Common myeloid progenitor, CD34-positive (primary cell): ENCODE measurements at regions not wholly inside any gene's neighbourhood (a gene's known extent, or its start where the extent isn't known, plus 50 kb on each side); places are given as distances from the start of the nearest gene placed in this dataset.
"Not testable (repeated sequence)": the region's sequence is repeated elsewhere in the genome, so short reads cannot be mapped to it uniquely, and the experiment has no call there.

Source experiments
- CTCF ChIA-PET: fragments of 350-600 bp; sonication (Branson Sonifier 250); formaldehyde crosslinking; loops from one replicate; lab custom pipeline; 2021; ENCODE audit warnings: antibody characterized with exemption; lab: Charles Lee
- POLR2A ChIA-PET: fragments of 350-600 bp; sonication (Branson Sonifier 250); formaldehyde crosslinking; loops from one replicate; lab custom pipeline; 2021; ENCODE audit warnings: antibody characterized with exemption; lab: Charles Lee
- DNase-seq, 3 donors: peaks; one replicate each; pipeline versions ENCODE4 v3.0.0 to v3.0.0-alpha.2; 2013
- H3K27ac ChIP-seq, 2 experiments: 1 replicate in 1 of 2; 2 replicates in 1 of 2; pipeline ENCODE4 v1.7.0; 2013; ENCODE audit warnings: inconsistent platforms in 2 of 2, low read length in 2 of 2, mild to moderate bottlenecking in 2 of 2, low read depth in 1 of 2, moderate library complexity in 1 of 2; ENCODE audit not compliant: severe bottlenecking in 2 of 2, insufficient read depth in 1 of 2, poor library complexity in 1 of 2
- H3K27me3 ChIP-seq, 5 experiments: replicated peaks in 2 of 5; 1 replicate in 3 of 5; 2 replicates in 2 of 5; pipeline versions ENCODE4 v1.6.1 to v1.7.0; 2013; ENCODE audit warnings: low read length in 4 of 5, mild to moderate bottlenecking in 2 of 5, moderate library complexity in 2 of 5, inconsistent platforms in 1 of 5; ENCODE audit not compliant: insufficient read depth in 5 of 5, control insufficient read depth in 4 of 5
- H3K36me3 ChIP-seq, 4 experiments: 1 replicate in 2 of 4; 2 replicates in 2 of 4; pipeline versions ENCODE4 v1.6.1 to v1.7.0; 2013; ENCODE audit warnings: low read length in 3 of 4, control low read depth in 1 of 4, mild to moderate bottlenecking in 1 of 4; ENCODE audit not compliant: control insufficient read depth in 4 of 4, insufficient read depth in 4 of 4
- H3K4me1 ChIP-seq, 4 experiments: 1 replicate in 3 of 4; 2 replicates in 1 of 4; pipeline versions ENCODE4 v1.6.1 to v1.7.1; 2013; ENCODE audit warnings: low read length in 3 of 4, mild to moderate bottlenecking in 3 of 4, control low read depth in 1 of 4, inconsistent platforms in 1 of 4, moderate library complexity in 1 of 4; ENCODE audit not compliant: control insufficient read depth in 4 of 4, insufficient read depth in 4 of 4; ENCODE audit errors: control extremely low read depth in 1 of 4
- H3K4me3 ChIP-seq, 7 experiments: 1 replicate in 4 of 7; 2 replicates in 3 of 7; pipeline versions ENCODE4 v1.5.1 to v1.7.0; 2013; ENCODE audit warnings: mild to moderate bottlenecking in 7 of 7, low read length in 6 of 7, moderate library complexity in 6 of 7, inconsistent platforms in 2 of 7, low read depth in 2 of 7, control low read depth in 1 of 7; ENCODE audit not compliant: insufficient read depth in 4 of 7, control insufficient read depth in 1 of 7; ENCODE audit errors: extremely low read depth in 1 of 7
- H3K9me3 ChIP-seq, 5 experiments: 1 replicate in 4 of 5; 2 replicates in 1 of 5; pipeline versions ENCODE4 v1.6.1 to v1.7.1; 2013; ENCODE audit warnings: low read length in 4 of 5, mild to moderate bottlenecking in 2 of 5, inconsistent platforms in 1 of 5, low read depth in 1 of 5, moderate library complexity in 1 of 5; ENCODE audit not compliant: control insufficient read depth in 4 of 5, insufficient read depth in 2 of 5; ENCODE audit errors: control extremely low read depth in 1 of 5
- WGBS: methylation state at CpG from one replicate; pipeline ENCODE4 v1.1.5; 2013; ENCODE audit not compliant: insufficient coverage; 5-methylcytosine and 5-hydroxymethylcytosine counted together

DNA sequence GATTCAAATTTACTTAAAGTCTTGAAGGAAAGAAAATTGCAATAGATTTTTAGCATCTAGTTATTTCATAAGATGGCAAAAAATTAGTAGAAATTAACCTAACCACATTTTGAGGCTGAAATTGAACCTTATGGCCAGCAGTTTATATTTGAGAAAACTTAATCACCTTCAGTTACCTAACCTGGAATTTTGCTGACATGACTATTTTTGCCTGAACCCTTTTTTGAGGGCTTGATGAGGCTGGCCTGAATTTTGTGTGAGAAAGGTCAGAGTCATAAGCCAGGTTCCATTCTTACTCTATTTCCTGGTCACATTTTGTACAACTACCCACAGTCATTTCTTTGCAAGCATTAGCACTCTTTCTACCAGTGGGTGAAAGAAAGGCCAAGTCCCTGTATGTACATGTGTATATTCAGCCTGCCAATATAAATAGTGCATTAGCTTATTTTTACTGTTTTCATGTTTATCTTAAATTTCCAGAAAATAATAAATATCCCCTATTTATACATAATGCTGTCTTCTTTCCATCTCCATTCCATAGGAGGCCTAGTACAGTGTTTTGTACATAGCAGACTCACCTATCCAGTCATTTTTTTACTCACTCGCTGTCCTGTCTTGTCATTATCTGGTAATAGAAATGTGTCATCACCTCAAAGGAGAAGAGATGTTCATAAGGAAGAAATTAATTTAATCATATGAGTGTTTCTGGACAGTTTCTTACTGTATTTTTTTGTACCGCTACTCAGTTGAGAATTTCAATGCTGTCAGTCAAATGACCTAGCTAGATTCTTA is 108.4 kb upstream of the SGCD start:
- DNase-seq = no peak
- H3K27ac ChIP-seq = no peak overlapping the region
- CTCF ChIA-PET = no interaction called here
- no peak overlapping the region for H3K4me3 ChIP-seq
- H3K9me3 ChIP-seq = peaks cover 0 to 3% (median 0%) of the 10 kb centered on the region in 5 experiments
- WGBS = 100% methylated on average over 1 of the region's 2 CpGs
- no peaks in the 10 kb centered on the region for H3K36me3 ChIP-seq
- H3K4me1 ChIP-seq = no peaks in the 10 kb centered on the region
- no peaks in the 10 kb centered on the region for H3K27me3 ChIP-seq
- POLR2A ChIA-PET = no interaction called here

DNA sequence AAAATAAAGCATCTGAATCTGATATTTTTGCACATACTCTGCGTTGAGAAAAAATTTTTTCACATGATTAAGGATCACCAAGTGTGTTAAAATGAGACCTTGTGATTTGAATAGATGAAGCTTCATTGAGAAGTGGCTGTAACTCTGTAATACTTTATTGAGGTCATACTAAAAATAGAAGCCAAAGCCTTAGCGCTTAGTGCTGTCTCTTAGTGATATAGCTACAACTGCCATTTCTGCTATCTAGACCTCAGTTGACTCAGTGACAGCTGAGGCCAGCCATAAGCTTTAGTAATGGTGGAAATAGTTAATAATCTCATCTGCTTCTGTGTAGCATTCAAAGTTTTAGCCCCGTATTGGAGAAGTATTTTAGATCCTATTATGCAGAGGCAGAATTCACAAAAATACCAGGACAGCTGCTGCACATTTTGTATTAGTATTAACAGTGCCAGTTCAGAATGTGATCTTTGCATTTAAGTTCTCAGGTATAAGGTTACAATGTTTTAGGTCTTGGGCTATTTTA is 107.4 kb upstream of the SGCD start:
- 100% methylated on average over 1 of the region's 3 CpGs for WGBS
- no peak overlapping the region for H3K27ac ChIP-seq
- DNase-seq = no peak
- H3K27me3 ChIP-seq = no peaks in the 10 kb centered on the region
- H3K4me1 ChIP-seq = no peaks in the 10 kb centered on the region
- ChIA-PET CTCF (no interaction called here), POLR2A (no interaction called here)
- H3K4me3 ChIP-seq = no peak overlapping the region
- H3K36me3 ChIP-seq = no peaks in the 10 kb centered on the region
- H3K9me3 ChIP-seq = peaks cover 0 to 3% (median 0%) of the 10 kb centered on the region in 5 experiments

- no peak overlapping the region for H3K4me3 ChIP-seq
- H3K36me3 ChIP-seq = no peaks in the 10 kb centered on the region
- DNase-seq = no peak
- no peaks in the 10 kb centered on the region for H3K9me3 ChIP-seq
- no peaks in the 10 kb centered on the region for H3K4me1 ChIP-seq
- no peak overlapping the region for H3K27ac ChIP-seq
- ChIA-PET CTCF (no interaction called here), POLR2A (no interaction called here)
- H3K27me3 ChIP-seq = no peaks in the 10 kb centered on the region
- no CpG with 5 or more reads among the region's 2 CpGs for WGBS
These were observed 105.1 kb upstream of the SGCD start for GRCh38 chr5:156221816-156222215.

DNA sequence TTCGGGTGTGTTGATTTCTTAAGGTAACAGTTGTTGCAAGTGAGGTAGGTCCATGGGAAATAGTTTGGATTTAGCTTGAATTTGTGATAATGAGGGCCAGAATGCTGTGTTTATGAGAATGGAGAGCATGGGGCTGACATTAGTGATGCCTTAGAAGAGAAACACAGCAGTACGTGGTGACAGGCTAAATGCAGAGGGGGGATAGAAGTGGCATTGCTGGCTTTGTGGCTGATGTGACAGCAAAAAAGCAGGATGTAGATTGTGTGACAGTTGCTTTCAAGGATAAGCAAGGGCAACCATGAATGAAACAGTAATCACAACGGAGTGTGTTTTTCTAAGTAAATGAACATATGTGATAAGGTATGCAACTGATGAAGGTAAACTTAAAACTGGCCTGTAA is 103.4 kb upstream of the SGCD start:
- Histone ChIP-seq H3K4me1 (no peaks in the 10 kb centered on the region), H3K9me3 (no peaks in the 10 kb centered on the region), H3K36me3 (no peaks in the 10 kb centered on the region), H3K4me3 (no peak overlapping the region), H3K27me3 (no peaks in the 10 kb centered on the region), H3K27ac (no peak overlapping the region)
- no peak for DNase-seq
- ChIA-PET POLR2A (no interaction called here), CTCF (no interaction called here)
- WGBS = 88% methylated on average over 3 of the region's 3 CpGs

DNA sequence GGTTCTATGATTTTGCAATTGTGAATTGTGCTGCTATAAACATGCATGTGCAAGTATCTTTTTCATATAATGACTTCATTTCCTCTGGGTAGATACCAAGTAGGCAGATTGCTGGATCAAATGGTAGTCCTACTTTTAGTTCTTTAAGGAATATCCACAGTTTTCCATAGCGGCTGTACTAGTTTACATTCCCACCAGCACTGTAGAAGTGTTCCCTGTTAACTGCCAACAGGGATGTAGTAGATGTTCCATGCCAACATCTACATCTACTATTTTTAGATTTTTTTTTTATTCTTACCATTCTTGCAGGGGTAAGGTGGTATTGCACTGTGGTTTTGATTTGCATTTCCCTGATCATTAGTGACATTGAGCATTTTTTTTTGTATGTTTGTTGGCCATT is 100.5 kb upstream of the SGCD start:
- DNase-seq, CTCF ChIA-PET, H3K27me3 ChIP-seq, H3K4me3 ChIP-seq, POLR2A ChIA-PET, H3K4me1 ChIP-seq, H3K36me3 ChIP-seq, H3K9me3 ChIP-seq, H3K27ac ChIP-seq: not testable (repeated sequence)
- 100% methylated on average over 1 of the region's 1 CpG for WGBS

- CTCF ChIA-PET = no interaction called here
- no peak for DNase-seq
- WGBS = 93% methylated on average over 3 of the region's 4 CpGs
- Histone ChIP-seq H3K27ac (no peak overlapping the region), H3K27me3 (no peaks in the 10 kb centered on the region), H3K4me3 (no peak overlapping the region), H3K9me3 (no peaks in the 10 kb centered on the region), H3K4me1 (no peaks in the 10 kb centered on the region), H3K36me3 (no peaks in the 10 kb centered on the region)
- POLR2A ChIA-PET = no interaction called here
These were observed 96.1 kb upstream of the SGCD start for GRCh38 chr5:156230887-156231286.

DNA sequence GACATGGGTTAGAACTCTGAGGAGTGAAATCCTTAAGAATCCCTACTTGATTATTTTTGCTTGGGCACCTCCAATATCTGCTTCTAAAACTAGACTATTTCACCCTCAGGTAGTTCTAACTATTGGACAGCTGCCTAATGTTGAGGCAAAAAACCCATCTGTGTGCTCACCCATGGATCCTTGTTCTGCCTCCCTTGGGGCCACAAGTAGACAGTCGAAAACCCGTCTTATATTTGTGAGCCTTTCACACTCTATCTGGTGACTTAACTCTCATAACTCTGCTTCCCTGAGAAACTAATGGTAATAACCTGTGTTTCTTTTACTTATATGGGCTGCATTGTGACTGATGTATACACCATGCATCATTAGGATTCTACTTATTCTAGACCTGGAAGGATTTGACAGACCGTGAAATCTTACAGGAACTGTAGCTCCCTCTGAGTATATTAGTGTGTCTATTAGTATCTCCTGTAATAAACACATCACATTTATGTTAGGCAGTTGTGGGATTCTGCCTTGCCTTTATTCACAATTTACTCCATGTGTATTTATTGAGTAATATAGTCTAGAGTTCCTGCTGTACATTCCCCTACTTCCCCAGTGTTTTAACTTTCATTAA is 94.6 kb upstream of the SGCD start:
- ChIA-PET POLR2A (no interaction called here), CTCF (no interaction called here)
- Histone ChIP-seq H3K4me3 (no peak overlapping the region), H3K27ac (no peak overlapping the region), H3K4me1 (no peaks in the 10 kb centered on the region), H3K36me3 (no peaks in the 10 kb centered on the region), H3K27me3 (no peaks in the 10 kb centered on the region), H3K9me3 (no peaks in the 10 kb centered on the region)
- no CpG with 5 or more reads among the region's 3 CpGs for WGBS
- no peak for DNase-seq
